ENCODE measurements at regions not wholly inside any gene's neighbourhood (a gene's known extent, or its start where the extent isn't known, plus 50 kb on each side); places are given as distances from the start of the nearest gene placed in this dataset.
A peak's percentile ranks its signal among the peaks of the same experiment; 100 is the strongest.

- TF ChIP-seq CTCF (IDR thresholded peaks at IDR 0.05): no peak
- no peak for TF ChIP-seq POLR2AphosphoS5 (IDR thresholded peaks at IDR 0.05; ENCODE audit: low read depth, low read length)
- TF ChIP-seq REST (IDR thresholded peaks at IDR 0.05; ENCODE audit: insufficient read depth in 1 of 2, low read depth in 2 of 2, low read length in 1 of 2): peak; percentile 80 to 86
- TF ChIP-seq SIN3A (IDR thresholded peaks at IDR 0.05; ENCODE audit: borderline replicate concordance, insufficient read depth, low read depth, low read length): no peak
- TF ChIP-seq TCF7L2 (IDR thresholded peaks at IDR 0.05; ENCODE audit: low read depth, low read length): no peak
These were observed 382.5 kb upstream of the KIAA1217 start for GRCh38 chr10:23826421-23826820.
